ENCODE measurements at regions not wholly inside any gene's neighbourhood (a gene's known extent, or its start where the extent isn't known, plus 50 kb on each side); places are given as distances from the start of the nearest gene placed in this dataset.
"Not testable (repeated sequence)": the region's sequence is repeated elsewhere in the genome, so short reads cannot be mapped to it uniquely, and the experiment has no call there.

GRCh38 chr5:30384171-30384570 is 809.3 kb upstream of the CDH6 start:
- DNase-seq (ENCODE audit: low read depth), result no peak

DNA sequence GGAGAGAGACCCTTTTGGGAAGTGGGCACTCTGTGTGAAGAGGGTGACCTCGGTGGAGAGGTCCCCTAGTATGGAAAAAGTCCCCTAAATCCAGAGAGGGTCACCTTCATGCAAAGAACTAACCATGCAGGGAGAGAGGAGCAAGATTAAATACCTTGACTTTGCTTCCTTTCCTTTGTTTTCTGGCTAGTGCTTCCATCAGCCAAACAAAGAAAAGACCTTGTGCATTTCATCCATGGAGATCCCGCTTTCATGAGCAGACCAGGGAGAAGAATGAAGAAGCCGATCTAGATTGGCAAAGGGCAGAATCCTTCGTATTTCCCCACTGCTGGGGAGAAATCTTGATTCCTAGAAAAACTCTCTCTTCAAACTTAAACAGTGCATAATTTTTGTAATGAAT is 813.3 kb upstream of the CDH6 start:
- DNase-seq (ENCODE audit: low read depth), result no peak

DNA sequence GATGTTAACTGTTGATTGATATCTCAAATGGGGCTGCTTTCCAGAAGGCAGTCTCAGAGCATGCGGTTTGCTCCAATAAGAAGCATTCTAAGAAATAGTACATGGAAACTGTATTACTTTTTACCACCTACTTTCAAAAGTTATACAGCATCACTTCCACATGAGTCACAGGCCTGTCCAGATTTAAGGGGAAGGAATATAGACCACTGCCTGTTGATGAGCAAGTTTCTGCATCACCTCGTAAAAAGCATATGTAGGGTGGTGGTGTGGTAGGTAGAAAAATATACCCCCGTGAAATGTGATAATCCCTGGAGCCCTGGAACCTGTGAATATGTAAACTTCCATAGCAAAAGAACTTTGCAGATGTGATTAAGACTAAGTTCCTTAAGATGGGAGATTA is 816.6 kb upstream of the CDH6 start:
- no peak for DNase-seq (ENCODE audit: low read depth)

DNA sequence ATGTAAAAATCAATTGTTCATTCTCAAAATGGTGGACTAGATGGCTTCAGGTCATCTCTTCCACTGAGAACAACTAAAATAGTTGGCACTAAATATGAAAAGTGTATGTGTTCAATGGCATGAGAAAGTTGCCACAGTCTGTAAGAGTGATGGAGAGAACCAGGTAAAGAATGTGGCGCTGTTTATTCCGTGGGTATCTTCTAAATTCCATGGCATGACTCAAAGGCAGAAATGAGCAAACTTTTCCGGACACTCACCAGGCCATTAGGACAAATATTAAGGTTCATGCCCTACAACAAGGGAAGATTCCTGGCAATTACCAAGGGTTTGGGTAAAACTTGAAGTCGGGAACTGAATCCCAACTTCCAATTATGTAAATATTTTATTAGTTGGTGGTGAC is 825.4 kb upstream of the CDH6 start:
- no peak for DNase-seq (ENCODE audit: low read depth)

- not testable (repeated sequence) for DNase-seq (ENCODE audit: low read depth)
Measured at GRCh38 chr5:30365031-30365430, 828.5 kb upstream of the CDH6 start.

GRCh38 chr5:30357371-30357770 is 836.1 kb upstream of the CDH6 start:
- no peak for DNase-seq (ENCODE audit: low read depth)

DNA sequence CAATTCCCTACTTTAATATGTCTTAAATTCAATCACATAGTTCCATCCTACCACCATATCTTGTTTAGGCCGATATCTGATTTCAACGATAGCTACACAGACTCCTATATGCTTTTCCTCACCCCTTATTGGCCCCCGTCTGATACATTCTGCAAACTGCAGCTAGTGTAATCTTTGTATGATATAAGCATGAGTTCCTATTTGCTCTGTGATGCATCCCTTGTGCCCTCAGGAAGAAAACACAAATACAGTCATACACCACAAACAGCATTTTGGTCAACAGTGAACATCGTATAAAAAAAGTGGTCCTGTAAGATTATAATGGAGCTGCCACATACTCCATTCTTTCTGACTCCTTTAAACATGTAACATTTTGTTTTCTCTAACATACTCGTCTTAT is 837.8 kb upstream of the CDH6 start:
- no peak for DNase-seq (ENCODE audit: low read depth)

DNA sequence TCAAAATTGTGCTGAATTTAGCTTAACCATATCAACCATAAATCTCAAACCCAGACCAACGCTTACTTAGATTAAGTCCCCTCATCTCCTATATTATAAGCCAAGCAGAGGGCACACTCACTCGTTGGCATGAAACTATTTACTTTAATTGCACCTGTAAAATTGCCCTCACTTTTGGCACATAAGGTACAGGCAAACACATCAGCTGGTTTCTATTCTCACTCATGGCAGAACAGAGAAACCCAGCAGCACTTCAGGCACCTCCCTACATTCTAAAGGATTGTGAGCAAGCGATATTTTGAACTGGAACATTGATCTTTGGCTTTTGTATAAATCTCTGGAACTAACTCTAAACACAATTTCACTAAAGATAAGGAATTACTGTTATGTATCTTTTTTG is 845.6 kb upstream of the CDH6 start:
- no peak for DNase-seq (ENCODE audit: low read depth)

- not testable (repeated sequence) for DNase-seq (ENCODE audit: low read depth)
Measured at GRCh38 chr5:30345539-30346345, 847.7 kb upstream of the CDH6 start.

DNA sequence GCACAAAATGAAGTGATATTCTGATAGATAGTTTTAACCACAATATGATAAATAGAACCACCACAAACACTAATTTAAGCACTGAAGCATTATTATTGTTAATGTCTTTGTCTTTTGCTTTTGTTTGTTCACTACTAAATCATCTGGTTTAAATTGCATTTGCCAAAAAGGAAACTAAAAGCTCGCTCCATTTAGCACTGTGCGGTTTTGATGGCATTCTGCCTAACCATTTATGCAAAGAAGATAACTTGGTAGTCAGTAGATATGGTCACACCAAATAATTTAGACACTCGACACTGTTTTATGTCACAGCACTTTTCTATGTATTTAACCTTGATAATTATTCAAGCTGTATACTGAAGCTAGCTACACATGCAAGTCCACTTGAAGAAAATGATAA is 849.8 kb upstream of the CDH6 start:
- DNase-seq (ENCODE audit: low read depth), result no peak

- DNase-seq (ENCODE audit: low read depth), result no peak
Measured at GRCh38 chr5:30341466-30341865, 852.0 kb upstream of the CDH6 start.

- DNase-seq (ENCODE audit: low read depth), result no peak
Measured at GRCh38 chr5:30337084-30337573, 856.4 kb upstream of the CDH6 start.

- DNase-seq (ENCODE audit: low read depth), result no peak
Measured at GRCh38 chr5:30331534-30331933, 862.0 kb upstream of the CDH6 start.

- DNase-seq (ENCODE audit: low read depth), result no peak
Measured at GRCh38 chr5:30325795-30326194, 867.7 kb upstream of the CDH6 start.

DNA sequence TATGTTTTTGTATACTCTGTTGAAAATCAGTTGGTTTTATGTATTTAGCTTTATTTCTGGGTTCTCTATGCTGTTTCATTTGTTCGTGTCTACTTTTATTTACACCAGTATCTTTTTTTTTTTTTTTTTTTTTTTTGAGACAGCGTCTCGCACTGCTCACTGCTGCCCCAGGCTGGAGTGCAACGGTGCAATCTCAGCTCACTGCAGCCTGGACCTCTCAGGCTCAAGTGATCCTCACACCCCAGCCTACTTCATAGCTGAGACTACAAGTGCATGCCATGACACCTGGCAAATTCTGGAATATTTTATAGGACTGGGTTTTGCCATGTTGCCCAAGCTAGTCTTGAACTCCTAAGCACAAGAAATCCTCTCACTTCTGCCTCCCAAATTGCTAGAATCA is 869.4 kb upstream of the CDH6 start:
- no peak for DNase-seq (ENCODE audit: low read depth)

- DNase-seq (ENCODE audit: low read depth), result no peak
Measured at GRCh38 chr5:30287890-30288289, 905.6 kb upstream of the CDH6 start.

- no peak for DNase-seq (ENCODE audit: low read depth)
Measured at GRCh38 chr5:30279237-30279636, 914.2 kb upstream of the CDH6 start.

- no peak for DNase-seq (ENCODE audit: low read depth)
Measured at GRCh38 chr5:30267026-30267425, 926.5 kb upstream of the CDH6 start.

DNA sequence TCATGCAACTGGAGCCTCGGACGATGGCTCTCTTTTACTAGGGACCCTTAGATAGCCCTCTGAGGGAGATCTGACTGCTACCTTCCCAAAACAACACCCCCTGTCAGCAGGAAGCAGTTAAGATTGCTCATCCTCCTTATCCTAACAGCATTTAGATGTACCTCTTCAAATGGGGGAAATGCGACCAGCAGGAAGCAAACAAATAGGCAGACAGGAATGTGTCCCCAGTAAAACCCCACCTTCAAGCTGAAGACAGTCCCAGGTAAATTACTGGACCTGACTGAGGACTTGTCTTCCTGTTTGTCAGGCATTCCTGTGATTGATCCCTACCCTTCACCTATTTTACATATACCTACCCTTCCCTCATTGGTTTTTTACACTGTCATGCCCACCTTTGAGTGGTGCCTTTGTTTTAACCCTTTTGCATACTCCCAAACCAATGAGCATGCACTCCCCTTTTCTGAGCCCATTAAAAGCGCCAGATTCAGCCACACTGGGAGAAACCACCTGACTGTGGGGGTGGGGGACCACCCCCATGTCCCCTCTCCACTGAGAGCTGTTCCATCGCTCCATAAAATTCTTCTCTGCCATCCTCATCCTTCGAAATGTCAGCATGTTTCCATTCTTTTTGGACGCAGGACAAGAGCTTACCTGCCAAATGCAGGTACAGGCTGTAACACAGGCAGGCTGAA is 954.0 kb upstream of the CDH6 start:
- no peak for DNase-seq (ENCODE audit: low read depth)

GRCh38 chr5:30237189-30237588 is 956.3 kb upstream of the CDH6 start:
- no peak for DNase-seq (ENCODE audit: low read depth)

- no peak for DNase-seq (ENCODE audit: low read depth)
Measured at GRCh38 chr5:30209755-30210154, 983.7 kb upstream of the CDH6 start.

GRCh38 chr5:30197662-30198061 is 995.8 kb upstream of the CDH6 start:
- no peak for DNase-seq (ENCODE audit: low read depth)

DNA sequence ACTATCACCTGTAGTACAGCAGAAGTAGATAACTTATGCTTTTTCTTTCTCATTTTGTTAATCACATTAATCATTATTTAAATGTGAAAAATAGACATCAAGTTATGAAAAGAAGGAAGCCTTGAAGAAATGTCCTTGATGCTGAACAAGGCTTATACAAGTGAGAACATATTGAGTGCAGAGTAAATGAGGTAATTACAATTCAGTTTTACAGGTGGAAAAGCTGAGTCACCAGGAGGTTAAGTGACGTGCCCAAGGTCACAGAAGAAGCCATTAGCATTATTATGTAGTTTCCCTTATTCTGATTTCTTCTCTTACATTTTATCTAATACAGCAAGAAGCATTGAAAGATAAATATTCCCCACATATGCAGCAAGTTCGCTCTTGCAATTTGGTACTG is 998.5 kb upstream of the CDH6 start:
- no peak for DNase-seq (ENCODE audit: low read depth)

All from forelimb muscle (tissue), 1 donor.